ENCODE measurements at regions not wholly inside any gene's neighbourhood (a gene's known extent, or its start where the extent isn't known, plus 50 kb on each side); places are given as distances from the start of the nearest gene placed in this dataset.

DNA sequence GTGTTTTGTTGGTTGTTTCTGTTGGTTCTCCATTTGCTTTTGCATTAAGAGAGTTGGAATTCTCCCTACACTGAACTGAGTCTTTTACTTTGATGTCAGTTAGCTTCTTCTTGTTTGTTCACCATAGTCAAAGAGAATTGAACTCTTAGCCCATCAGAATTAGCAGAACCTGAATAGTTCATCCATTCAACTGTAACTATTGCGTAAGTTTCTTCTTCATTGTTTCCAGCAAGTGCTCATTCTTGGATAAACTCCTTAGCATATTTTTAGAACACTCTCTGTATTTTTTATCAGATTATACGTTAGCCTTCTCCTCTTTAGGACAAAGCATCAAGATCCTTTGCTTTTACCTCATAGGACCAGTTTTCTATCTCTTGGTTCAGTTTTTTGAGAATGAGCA is 128.4 kb upstream of the RAB11FIP2 start:
- no peak for DNase-seq

GRCh38 chr10:118173296-118173695 is 126.6 kb upstream of the RAB11FIP2 start:
- DNase-seq, result no peak

- DNase-seq, result no peak
These were observed 125.1 kb upstream of the RAB11FIP2 start for GRCh38 chr10:118171861-118172260.

DNA sequence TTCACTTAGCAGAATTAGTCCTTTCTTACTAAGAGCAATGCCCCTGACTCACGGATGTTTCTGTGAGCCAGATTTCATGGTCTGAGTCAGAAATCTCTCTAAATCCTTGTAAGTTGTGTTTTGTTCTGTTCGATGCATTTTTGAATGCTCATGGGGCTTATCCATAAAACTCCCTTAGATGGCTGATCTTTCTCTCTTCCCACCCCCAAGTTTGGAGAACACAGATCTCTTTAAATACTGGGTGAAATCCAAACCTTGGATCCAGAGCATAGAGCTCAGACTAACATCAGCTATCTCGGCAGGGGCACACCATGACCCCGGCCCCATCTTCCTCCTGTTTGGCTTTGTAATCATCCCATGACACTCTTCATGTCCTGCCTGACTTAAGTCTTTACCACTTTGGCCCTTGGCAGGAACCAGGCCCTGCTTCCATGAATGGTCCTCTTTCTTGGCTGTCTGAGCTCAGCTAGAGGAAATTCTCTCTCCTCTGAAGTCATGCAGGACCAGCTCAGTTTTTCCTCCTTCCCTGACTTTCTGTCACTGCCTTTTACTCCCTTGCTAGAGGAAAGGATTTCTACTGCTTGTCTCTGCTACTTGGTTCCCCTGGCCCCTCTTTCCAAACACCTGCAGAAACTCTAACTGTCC is 120.4 kb upstream of the RAB11FIP2 start:
- no peak for DNase-seq

GRCh38 chr10:118163217-118163616 is 116.5 kb upstream of the RAB11FIP2 start:
- DNase-seq, result no peak

DNA sequence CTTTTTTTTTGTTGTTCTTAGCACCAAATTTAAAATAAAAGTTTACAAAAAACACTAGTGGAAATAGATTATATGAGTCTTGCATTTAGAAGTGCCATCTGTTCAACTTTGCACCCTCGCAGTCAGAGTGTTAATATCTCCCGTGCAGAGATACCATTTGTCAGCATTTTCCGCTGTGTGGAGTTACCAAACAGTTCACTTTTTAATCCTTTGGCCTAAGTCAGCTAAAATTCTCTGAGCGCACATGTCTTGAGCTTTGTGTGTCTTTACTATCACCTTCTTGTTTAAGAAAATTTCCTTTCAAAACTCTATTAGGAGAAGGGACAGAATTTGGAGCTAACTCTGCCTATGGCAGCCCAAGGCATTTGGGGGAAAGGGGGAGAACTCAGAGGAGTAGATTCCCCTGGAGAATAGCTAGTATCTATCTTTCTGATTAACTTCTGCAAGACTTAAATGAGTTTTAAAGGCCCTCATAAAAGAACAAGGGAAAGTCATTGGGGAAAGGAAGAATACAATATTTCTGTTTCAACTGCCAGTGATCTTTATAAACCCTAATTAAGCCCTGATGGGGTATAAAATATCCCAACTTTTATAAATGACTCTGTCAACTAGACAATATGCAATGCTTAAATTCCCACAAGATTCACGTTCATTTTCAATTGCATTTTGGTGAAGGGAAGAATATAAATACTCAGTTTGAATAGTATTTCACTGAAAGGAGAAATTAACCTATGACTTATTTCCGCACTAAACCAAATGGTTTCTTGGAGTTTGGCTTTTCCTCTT is 114.9 kb upstream of the RAB11FIP2 start:
- DNase-seq, result no peak

GRCh38 chr10:118153287-118153686 is 106.5 kb upstream of the RAB11FIP2 start:
- no peak for DNase-seq

GRCh38 chr10:118151461-118151860 is 104.7 kb upstream of the RAB11FIP2 start:
- no peak for DNase-seq

- DNase-seq, result no peak
These were observed 101.5 kb upstream of the RAB11FIP2 start for GRCh38 chr10:118148247-118148646.

DNA sequence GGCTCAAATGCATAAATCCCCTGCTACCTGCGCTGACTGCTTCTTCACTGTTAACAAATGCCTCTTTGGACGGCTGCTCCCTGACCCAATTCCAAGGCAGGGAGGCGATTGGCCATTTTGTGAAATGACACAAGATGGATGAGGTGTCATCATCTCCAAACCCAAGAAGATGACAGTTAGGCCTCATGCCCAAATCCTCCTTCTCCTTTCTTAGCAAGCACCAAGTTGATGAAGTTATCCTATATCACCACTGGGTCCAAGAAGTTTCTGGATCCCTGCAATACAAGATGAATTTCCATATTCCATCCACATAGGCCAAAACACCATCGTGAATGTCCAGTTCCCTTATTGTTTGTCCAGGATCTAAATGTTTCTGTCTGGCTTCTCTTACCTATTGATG is 98.5 kb upstream of the RAB11FIP2 start:
- no peak for DNase-seq

DNA sequence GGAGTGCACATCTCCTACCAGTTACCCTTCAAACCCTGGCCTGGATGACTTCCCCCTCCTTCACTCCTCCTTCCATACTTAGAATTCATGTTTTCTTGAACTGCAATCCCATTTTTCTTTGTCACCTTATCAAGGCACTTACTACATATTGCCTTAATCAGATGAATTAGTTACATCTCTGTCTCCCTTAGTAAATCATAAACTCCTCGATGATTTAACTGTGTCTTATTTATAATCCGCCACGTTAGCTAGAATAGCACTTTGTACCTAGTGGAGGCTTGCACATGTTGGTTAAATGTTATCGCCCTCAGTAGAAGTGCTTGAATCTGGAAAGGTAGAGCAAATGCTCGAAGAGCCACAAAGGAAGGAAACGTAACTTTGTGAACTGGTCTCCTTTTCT is 94.7 kb upstream of the RAB11FIP2 start:
- no peak for DNase-seq

DNA sequence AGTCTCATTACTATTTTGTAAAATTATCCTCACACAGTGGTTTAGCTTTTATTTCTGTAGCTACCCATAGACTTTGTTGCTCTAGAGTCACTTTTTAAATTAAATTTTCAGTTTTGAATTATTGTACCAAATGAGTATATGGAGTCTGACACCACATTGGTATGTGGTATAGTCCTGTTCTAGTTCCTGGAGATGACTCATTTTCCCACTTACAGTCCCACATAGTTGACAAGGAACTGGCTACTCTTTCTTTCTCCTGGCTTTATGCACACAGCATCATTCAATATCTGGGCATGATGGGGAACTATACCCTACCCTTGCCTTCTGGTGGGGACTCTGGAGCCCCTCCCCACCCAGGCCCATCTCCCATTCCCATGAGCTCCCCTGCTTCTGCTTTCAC is 92.6 kb upstream of the RAB11FIP2 start:
- no peak for DNase-seq

DNA sequence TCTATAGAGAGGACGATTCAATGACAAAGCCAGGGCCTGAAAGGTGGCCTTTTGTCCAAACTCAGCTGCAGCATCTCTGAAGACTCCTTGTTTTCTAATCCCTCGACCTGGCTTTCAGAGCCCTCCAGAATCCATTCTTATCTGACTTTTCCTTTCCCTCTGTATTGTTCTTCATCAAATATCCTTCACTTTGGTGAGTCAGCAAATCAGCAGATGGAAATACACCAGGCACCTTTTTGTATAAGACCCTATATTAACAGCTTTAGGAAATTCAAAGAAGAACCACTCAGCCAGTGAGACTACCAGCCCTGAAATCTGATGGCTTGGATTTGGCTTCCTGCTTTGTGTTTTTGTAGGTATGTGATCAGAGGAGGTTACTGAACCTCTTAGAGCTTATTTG is 81.9 kb upstream of the RAB11FIP2 start:
- DNase-seq, result no peak

- DNase-seq, result no peak
These were observed 72.0 kb upstream of the RAB11FIP2 start for GRCh38 chr10:118118716-118119115.

- DNase-seq, result no peak
These were observed 70.1 kb upstream of the RAB11FIP2 start for GRCh38 chr10:118116715-118117449.

DNA sequence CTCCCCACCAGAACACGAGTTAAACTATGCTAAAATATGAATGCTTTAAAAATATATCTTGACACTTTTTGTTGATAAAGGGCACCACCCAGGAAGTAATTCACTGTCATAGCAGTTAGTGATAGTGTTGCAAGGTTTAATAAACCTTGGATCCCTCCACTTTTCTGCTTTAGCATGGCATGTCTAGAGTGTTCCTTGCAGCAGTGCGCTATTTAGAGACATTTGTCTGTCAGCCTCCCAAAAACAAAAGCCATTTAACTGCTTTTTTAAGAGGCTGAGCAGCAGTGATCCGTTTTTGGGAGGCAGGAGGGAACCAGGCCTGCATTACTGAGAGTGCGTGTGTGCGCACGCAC is 69.6 kb upstream of the RAB11FIP2 start:
- no peak for DNase-seq

DNA sequence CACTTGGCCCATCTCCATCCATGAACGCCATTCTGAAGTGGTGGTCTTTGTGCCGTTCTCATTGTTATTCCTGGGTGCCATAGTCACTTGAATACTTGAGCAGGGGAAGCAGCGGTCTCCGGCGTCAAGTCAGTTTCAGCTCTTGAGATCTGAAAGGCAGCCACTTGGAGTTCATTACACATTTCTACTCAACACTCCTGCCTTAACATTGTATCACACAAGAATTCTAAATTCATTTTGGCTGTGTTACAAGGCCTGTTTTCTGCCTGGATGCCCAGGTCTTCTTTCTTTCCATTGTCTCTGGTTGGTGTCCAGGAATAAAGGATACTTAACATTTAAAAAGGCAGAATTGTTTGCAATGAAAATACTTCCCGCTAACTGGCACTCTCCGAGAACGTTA is 69.0 kb upstream of the RAB11FIP2 start:
- DNase-seq, result no peak

GRCh38 chr10:118114992-118115391 is 68.3 kb upstream of the RAB11FIP2 start:
- DNase-seq, result no peak

GRCh38 chr10:118112543-118113125 is 65.9 kb upstream of the RAB11FIP2 start:
- no peak for DNase-seq

DNA sequence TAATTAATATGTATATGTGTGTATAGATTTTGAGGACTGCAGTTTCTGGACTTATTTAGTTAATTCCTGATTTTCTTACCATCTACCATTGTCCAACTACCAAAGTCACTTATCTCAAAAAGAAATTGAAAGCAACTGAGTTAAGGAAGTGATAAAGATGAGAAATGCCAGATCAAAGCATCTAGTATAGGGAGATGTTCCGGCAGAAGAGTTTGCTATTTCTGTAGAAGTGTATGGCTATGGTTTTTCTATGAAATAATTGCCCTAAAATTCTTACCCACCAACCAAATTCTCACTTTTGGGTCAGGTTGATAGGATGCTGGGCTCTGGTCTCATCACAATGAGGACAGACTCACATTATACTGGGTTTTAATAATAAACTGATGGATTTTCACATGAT is 64.0 kb upstream of the RAB11FIP2 start:
- DNase-seq, result no peak

GRCh38 chr10:118108194-118109026 is 61.7 kb upstream of the RAB11FIP2 start:
- DNase-seq, result no peak

DNA sequence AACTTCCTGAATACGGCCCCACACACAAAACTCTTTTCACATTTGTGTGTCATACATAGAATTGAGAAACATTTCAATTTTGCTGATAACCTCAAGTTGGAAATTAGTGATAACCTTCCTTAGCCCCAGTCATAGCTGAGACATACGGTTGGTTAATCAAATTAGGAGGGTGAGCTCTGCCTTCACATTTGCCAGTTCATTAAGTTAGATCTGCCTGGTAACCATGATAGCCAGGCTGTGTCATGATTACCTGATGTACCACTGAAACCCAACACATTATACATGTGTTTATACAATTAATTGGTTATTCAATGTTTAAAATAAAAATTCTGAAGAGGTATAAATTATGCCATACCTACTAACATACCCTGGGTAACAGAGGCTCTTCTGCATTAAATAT is 60.8 kb upstream of the RAB11FIP2 start:
- no peak for DNase-seq

GRCh38 chr10:118107040-118107439 is 60.3 kb upstream of the RAB11FIP2 start:
- no peak for DNase-seq

All from effector CD4-positive, alpha-beta T cell (primary cell).